NCI-H748 (cell line): ENCODE measurements at regions not wholly inside any gene's neighbourhood (a gene's known extent, or its start where the extent isn't known, plus 50 kb on each side); places are given as distances from the start of the nearest gene placed in this dataset.

ENCODE experiments used
- DNase-seq: peaks from one replicate; lab custom pipeline; 2025; ENCODE audit not compliant: unreplicated experiment; lab: John Stamatoyannopoulos, UW

GRCh38 chrX:39891781-39892180, 206.0 kb downstream of the BCOR start:
- peak; percentile 20 for DNase-seq

DNA sequence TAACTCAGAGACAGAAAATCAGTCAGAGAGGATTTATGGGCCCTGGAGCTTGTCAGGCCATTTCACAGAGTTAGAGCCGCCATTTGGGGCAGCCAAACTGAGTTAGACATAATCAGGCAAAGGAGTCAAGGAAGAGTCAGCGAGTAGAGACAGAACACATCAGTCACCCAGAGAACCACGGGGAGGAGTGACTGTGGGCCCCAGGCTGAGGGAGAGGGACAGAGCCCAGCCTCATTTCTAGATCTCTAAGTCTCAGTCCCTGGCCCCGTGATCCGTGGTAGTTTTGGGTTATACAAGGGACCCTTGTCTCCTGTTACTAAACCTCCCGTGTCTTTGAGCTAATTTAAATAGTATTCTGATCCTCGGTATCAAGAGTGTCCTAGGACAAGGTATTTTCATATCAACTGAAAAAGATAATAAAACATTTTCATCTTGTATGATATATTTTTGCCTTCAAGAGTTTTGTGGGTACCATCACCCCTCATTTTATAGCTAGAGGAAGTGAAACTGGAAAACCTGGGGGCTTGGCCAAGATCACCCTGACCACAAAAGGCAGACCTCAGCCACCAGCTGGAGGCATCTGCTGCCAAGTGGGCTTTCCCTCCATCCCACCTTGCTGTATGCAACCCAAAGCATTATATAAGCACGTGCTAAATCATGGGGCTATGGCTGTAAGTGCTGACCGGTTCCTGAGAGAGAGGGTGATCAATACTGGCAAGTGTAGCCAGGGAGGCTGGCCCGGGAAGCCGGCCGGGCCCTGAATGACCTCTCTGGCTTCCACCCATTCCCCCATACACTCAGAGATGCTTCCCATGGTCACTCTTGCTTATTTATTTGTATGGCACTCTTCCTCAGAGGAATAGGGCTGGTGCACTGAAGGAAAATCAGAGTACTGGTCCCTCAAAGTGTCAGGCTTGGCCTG, 204.1 kb downstream of the BCOR start:
- DNase-seq = no peak

GRCh38 chrX:39894683-39895082, 203.1 kb downstream of the BCOR start:
- DNase-seq = no peak

GRCh38 chrX:39895218-39896110, 202.3 kb downstream of the BCOR start:
- DNase-seq = peak; percentile 70

GRCh38 chrX:39896951-39897740, 200.6 kb downstream of the BCOR start:
- DNase-seq = peak; percentile 59

- DNase-seq = no peak
These were observed 200.0 kb downstream of the BCOR start for GRCh38 chrX:39897741-39898097.

DNA sequence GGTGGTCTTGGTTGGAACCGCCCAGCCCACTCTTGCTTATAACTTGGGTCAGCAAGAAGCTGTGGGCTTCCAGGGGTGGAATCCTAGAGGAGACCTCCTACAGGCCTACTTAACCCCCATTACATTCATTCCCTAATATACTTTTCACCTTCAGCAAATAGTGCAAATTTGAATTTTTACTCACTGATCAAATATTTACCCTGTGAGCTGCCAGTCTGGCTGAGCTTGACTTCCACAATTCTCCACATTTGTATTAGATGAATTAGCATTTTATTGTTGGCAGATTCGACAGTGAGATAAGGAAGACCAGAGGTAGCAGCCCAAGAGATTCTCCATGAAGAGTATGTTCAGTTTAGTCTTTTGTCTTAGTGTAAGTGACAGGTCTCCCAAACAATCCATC, 199.6 kb downstream of the BCOR start:
- peak; percentile 53 for DNase-seq

DNA sequence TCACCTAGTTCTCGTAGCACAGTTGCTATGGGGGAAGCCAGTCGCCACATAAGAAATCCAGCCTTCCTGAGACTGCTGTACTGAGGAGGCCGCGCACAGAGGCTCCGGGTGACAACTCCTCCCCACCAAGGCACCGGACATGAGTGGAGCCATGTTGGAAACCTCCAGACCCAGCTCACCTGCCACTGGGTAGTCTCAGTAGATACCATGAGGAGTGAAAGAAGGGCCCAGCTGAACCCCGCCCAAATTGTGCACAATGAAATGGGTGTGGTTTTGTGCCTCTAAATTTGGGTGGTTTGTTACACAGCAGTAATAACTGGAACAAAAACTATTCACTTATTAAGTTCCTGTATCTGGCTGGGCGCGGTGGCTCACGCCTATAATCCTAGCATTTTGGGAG, 198.7 kb downstream of the BCOR start:
- DNase-seq = no peak

DNA sequence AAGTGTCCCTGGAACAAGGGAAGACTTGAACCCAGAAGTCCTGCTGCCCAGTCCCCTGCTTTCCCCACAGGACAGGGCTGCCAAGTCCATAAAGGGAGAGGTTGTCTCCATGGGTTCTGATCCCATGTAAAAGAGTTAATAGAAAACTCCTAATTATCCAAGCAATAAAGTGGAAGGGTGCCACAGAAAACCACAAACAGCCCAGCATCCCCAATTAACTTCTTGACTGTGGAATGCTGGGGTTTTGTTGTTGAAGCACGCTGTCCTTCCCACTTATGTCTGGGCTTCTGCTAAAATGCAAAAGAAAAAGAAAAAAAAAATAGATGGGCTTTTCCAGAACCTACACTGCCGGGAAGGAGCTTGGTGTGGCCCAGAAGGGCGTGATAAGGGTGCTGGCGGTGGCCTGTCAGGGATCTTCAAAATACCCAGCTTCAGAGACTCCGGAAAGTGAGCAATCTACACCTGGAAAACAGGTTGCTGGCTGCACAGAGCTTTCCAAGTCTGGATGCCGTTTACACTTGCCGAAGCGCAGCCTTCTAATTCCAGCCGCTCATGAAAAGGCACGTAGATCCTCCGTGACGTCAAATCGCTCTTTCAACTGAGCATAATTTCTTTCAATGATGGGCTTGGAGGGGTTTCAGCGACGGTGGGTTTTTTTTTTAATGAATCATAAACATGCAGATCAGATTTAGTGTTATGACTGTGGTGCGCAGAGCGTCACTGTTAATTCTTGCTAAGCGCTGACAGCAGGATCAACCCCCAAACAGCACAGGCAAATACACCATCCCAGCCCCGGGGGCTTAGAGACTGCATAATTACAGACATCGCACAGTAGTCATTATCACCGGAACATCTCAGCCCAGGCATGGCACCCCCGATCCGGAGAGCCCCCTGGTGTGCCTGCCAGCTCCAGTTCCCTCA, 197.6 kb downstream of the BCOR start:
- no peak for DNase-seq

GRCh38 chrX:39900777-39901170, 197.0 kb downstream of the BCOR start:
- DNase-seq = no peak

GRCh38 chrX:39903343-39903742, 194.4 kb downstream of the BCOR start:
- no peak for DNase-seq

DNA sequence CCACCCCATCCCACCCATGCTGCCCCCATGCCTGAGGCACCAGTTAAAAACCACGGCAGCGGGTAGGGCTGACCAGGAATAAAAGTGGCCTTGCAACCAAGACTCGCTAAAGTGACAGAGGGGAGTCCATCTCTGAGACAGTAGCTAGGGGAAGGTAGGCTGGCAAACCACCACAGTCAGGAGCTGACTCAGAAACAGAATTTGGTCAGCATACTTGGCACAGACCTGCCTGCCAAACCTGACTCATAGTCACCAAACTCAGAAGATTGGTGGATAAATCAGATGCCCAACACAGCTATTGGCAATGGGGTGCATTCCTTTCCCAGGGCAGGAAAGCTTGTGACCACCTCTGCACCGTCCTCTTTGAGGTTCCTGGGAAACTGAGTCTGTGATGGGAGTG, 193.8 kb downstream of the BCOR start:
- no peak for DNase-seq

DNA sequence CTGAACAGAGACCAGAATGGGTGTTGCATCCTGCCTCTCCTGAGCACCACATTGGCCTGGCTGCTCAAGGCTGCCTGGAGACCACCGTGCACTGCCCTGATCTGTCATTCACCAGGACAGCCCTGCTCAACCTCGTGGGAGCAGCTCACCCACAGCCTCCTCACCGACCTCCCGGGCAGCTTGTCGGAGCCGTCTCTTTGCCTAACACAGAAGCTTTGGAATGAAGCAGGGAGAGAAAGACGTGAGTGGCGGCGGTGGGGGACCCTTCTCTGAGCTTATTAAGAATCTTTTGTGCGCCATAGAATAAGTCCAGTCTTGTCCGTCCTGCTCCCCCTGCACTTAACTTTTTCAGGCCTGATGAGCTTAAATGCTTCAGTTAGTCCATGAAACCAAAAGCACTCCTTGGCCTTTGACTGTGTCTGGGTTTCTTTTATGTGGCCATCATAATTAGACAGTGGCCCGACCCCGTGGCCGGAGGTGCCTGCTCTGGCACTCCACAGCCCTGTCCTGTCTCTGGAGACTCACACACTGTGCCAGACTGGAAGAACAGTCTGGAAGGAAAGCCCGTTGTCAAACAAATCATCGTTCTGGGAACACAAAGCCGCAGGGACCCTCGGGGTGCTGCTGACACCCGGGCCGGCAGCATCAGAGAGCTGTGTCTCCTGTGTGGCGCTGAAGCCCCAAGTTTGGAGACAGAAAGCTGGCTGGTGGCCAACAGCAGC, 192.8 kb downstream of the BCOR start:
- DNase-seq = no peak

GRCh38 chrX:39905538-39905891, 192.2 kb downstream of the BCOR start:
- peak; percentile 57 for DNase-seq

DNA sequence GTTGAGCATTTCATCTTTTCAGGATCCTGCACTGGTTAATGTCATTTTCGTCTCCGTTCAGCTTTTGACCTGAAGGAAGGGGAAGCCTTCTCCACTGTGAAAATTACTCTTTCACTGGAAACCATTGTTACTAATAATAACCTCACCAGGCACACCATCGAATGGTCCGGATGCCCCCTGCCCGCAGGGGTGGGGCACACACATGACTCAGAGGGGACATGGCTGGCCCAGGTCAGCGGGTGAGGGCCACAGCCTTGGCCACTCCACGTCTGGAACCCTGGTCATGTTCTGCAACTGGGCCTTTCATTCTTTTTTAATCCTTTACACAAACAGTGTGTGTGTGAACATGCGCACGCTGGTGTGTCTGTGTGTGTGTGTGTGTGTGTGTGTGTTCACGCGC, 191.8 kb downstream of the BCOR start:
- no peak for DNase-seq

GRCh38 chrX:39907964-39908661, 189.6 kb downstream of the BCOR start:
- DNase-seq = no peak

- DNase-seq = no peak
These were observed 187.8 kb downstream of the BCOR start for GRCh38 chrX:39909996-39910395.

GRCh38 chrX:39910651-39911050, 187.1 kb downstream of the BCOR start:
- DNase-seq = no peak

DNA sequence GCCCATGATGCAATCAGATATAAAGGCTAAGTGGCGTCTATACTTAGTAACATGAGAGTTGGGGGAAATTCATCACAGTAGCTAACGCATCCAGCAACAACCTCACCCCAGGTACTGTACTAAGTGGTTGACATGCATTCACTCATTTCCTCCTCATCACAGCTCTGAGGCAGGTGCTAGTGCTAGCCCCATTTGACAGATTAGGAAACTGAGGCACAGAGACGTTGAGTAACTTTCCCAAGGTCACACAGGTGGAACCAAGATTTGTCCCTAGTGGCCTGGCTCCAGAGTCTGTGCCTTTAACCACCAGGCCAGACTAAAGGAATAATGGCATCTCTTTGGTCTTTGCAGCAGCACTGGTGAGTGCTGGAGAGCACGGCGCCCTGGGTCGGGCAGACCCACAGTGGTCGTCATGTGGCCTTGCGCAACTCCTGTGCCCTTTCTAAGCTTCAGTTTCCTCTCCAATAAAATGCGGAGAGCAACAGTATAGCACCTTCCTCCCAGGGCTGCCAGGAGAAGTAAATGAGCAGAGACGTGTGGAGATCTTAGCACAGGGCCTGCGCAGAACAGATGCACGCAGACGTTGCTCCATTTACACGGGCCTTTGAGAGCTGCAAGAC, 186.4 kb downstream of the BCOR start:
- no peak for DNase-seq
